GM12874 (cell line): ENCODE measurements at regions not wholly inside any gene's neighbourhood (a gene's known extent, or its start where the extent isn't known, plus 50 kb on each side); places are given as distances from the start of the nearest gene placed in this dataset.

Experiments used
- TF ChIP-seq, protein P1 (sequence below): IDR thresholded peaks from 2 replicates; pipeline ENCODE4 v1.5.1; 2011; ENCODE audit warnings: low read depth, mild to moderate bottlenecking, control low read depth, low read length, moderate library complexity; ENCODE audit not compliant: insufficient read depth

DNA sequence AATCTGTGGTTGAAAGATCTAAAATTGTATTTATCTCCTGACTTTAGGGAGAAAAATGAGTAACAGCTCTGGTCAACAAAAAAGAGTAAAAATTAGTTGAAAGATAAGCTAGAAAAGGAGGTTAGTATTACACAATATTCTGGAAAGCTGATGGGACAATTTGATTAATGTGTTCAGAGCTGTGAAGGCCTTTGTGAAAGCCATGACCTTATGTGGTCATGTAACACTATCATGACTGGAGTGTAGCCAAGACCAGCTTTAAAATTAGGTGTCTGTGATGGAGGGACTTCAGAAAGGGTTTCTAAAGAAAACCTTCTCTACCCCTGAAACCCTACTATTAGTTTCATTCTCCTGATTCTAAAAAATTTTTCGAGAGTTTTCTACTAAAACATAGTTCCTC, 127.2 kb downstream of the NFKBIZ start:
- TF ChIP-seq, protein P1, sequence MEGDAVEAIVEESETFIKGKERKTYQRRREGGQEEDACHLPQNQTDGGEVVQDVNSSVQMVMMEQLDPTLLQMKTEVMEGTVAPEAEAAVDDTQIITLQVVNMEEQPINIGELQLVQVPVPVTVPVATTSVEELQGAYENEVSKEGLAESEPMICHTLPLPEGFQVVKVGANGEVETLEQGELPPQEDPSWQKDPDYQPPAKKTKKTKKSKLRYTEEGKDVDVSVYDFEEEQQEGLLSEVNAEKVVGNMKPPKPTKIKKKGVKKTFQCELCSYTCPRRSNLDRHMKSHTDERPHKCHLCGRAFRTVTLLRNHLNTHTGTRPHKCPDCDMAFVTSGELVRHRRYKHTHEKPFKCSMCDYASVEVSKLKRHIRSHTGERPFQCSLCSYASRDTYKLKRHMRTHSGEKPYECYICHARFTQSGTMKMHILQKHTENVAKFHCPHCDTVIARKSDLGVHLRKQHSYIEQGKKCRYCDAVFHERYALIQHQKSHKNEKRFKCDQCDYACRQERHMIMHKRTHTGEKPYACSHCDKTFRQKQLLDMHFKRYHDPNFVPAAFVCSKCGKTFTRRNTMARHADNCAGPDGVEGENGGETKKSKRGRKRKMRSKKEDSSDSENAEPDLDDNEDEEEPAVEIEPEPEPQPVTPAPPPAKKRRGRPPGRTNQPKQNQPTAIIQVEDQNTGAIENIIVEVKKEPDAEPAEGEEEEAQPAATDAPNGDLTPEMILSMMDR, result no peak

DNA sequence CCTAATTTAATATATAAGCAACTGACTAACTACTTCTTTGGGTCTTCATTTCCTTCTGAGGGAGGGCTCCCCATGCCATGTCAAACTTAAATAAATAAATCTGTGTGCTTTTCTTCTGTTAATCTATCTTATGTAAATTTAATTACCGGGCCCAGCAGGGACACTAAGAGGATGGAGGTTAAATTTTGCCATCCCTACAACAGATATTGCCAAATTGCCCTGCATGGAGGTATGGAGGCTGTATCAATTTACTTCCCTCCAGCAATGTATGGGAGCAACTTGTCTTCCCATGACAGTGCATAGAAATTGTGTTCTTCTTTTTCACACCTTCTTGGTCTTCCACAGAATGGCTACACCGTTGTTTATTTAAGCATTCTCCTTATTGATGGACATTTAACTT, 129.0 kb downstream of the NFKBIZ start:
- TF ChIP-seq, protein P1, result no peak

DNA sequence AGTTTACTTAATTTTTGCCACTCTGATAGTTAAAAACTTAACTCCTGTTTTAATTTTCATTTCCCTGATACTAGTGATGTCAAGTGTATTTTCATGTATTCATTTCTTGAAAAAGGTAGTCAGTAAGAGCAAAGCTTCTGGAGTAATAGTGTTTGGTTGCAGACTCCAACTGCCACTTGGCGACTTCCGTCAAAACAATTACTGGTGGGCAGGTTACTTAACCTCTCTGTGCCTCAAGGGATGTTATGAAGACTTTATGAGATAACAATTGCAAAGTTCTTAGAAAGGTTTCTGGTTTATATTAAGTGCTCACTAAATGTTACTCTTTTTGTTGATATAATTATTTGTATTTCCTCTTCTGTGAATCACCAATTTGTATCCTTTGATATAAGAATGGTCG, 129.7 kb downstream of the NFKBIZ start:
- TF ChIP-seq, protein P1, result no peak

DNA sequence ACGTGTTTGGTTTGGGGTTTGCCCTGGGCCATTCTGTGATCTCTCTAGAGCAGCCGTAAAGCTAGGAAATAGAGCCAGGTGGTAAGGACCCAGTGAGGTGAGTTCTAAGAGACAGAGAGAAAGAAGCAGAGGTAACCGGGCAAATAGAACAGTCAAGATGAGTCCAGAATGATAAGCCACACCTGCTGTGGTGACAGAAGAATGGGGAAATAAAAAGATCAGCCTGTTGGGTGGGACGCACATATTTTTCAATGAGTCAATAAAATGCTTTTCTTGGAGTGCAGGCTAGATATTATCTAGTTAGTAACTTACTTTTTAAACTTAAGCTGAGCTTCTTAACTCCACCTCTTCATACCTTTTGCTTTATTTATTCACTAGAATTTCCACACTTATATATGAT, 135.0 kb downstream of the NFKBIZ start:
- TF ChIP-seq, protein P1, result no peak

DNA sequence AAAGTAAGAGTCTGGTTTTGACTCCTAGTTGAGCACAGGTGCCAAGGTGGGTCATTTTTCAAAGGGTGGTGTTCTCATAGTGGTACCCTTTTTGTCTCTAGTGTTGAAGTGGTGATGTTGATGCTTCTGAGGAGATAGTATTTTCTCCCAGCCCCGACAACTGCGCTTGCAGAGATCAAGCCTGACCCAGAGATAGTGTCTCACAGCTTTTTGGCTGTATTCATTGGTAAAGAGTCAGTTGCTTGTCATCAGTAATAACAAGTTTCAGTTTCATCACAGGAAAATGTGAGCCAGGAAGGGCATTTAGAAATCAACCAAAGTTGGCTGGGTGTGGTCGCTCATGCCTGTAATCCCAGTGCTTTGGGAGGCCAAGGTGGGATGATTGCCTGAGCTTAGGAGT, 139.3 kb downstream of the NFKBIZ start:
- TF ChIP-seq, protein P1, result no peak

DNA sequence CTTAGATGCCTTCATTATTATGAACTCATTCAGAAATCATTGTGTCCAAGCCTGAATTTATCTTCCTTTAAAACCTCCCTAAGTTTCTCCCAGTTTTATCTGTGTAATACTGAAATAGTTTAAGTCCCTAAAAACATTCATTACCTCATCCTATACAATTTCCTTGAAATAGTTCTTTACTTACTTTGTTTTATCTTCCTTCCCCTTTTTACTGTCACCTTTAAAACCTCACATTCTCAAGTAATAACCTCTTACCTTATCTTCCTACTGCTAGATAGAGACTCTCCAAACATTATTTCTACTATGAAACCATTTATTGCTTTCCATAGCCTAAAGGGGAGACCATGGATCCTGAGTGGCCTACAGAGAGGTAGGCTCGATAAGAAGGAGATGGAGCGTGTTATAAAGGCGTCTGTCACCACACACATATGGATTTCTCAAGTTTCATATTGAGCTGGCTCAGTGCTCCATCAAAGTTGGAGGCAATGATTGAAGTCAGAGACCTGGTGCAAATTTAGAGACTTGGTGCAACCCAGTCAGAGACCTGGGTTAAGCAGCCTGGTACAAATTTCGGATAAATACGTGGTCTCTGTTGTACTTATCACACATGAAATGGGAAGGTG, 140.4 kb downstream of the NFKBIZ start:
- TF ChIP-seq, protein P1, result no peak

DNA sequence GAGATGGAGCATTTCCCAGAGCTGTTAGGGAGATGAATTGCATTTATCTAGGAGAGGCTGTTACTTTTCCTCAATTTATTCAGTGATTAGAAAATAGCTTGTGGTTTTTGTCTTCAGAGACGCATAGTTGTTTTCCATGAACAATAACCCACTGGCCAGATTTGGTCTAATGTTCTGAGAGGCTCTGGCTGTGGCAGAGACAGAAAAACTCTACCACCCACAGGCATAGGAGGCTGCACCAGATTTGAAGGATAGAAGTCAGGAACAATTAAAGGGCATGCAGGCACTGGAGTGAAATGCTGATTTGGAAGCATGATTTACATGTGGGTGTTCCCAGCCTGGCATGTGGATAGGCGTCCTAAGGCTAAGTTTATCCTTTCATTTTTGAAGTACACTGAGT, 143.5 kb downstream of the NFKBIZ start:
- TF ChIP-seq, protein P1, result no peak
